Activated naive CD4-positive, alpha-beta T cell treated with anti-CD3 and anti-CD28 coated beads, Interleukin-2, amount 50 U/mL, for 24 hours (primary cell): ENCODE measurements at regions not wholly inside any gene's neighbourhood (a gene's known extent, or its start where the extent isn't known, plus 50 kb on each side); places are given as distances from the start of the nearest gene placed in this dataset.

Experiments used
- H3K27ac Mint-ChIP-seq: one replicate; pipeline ENCODE4 v1.8.0; 2021; ENCODE audit warnings: mild to moderate bottlenecking, mixed read lengths
- H3K27me3 Mint-ChIP-seq: one replicate; pipeline ENCODE4 v1.8.0; 2021; ENCODE audit warnings: mixed read lengths
- H3K36me3 Mint-ChIP-seq: one replicate; pipeline ENCODE4 v1.8.0; 2021; ENCODE audit warnings: mixed read lengths
- H3K4me1 Mint-ChIP-seq: one replicate; pipeline ENCODE4 v1.8.0; 2021; ENCODE audit warnings: mixed read lengths
- H3K4me3 Mint-ChIP-seq: one replicate; pipeline ENCODE4 v1.8.0; 2021; ENCODE audit warnings: mild to moderate bottlenecking, mixed read lengths
- H3K9me3 Mint-ChIP-seq: one replicate; pipeline ENCODE4 v1.8.0; 2021; ENCODE audit warnings: mixed read lengths

- Mint-ChIP-seq H3K27ac (no peak overlapping the region), H3K4me1 (no peaks in the 10 kb centered on the region), H3K27me3 (no peaks in the 10 kb centered on the region), H3K36me3 (peaks cover 2% of the 10 kb centered on the region), H3K9me3 (peaks cover 5% of the 10 kb centered on the region), H3K4me3 (no peak overlapping the region)
These were observed 56.3 kb upstream of the UBAC2 start for GRCh38 chr13:99144306-99144705.

GRCh38 chr13:99145461-99145860, 55.2 kb upstream of the UBAC2 start:
- Mint-ChIP-seq H3K9me3 (peaks cover 5% of the 10 kb centered on the region), H3K27ac (no peak overlapping the region), H3K27me3 (no peaks in the 10 kb centered on the region), H3K36me3 (peaks cover 2% of the 10 kb centered on the region), H3K4me1 (no peaks in the 10 kb centered on the region), H3K4me3 (no peak overlapping the region)

- Mint-ChIP-seq H3K27me3 (no peaks in the 10 kb centered on the region), H3K4me3 (no peak overlapping the region), H3K9me3 (no peaks in the 10 kb centered on the region), H3K27ac (no peak overlapping the region), H3K36me3 (no peaks in the 10 kb centered on the region), H3K4me1 (peaks cover 4% of the 10 kb centered on the region)
These were observed 49.9 kb upstream of the UBAC2 start for GRCh38 chr13:99150575-99151361.
